HG02759 (cell line): ENCODE measurements at regions not wholly inside any gene's neighbourhood (a gene's known extent, or its start where the extent isn't known, plus 50 kb on each side); places are given as distances from the start of the nearest gene placed in this dataset.

Experiments used
- ATAC-seq: cut with Tn5 transposase; IDR thresholded peaks from one replicate; pipeline ENCODE4 v1.9.1; 2021; ENCODE audit warnings: mild to moderate bottlenecking, moderate library complexity; ENCODE audit not compliant: unreplicated experiment

DNA sequence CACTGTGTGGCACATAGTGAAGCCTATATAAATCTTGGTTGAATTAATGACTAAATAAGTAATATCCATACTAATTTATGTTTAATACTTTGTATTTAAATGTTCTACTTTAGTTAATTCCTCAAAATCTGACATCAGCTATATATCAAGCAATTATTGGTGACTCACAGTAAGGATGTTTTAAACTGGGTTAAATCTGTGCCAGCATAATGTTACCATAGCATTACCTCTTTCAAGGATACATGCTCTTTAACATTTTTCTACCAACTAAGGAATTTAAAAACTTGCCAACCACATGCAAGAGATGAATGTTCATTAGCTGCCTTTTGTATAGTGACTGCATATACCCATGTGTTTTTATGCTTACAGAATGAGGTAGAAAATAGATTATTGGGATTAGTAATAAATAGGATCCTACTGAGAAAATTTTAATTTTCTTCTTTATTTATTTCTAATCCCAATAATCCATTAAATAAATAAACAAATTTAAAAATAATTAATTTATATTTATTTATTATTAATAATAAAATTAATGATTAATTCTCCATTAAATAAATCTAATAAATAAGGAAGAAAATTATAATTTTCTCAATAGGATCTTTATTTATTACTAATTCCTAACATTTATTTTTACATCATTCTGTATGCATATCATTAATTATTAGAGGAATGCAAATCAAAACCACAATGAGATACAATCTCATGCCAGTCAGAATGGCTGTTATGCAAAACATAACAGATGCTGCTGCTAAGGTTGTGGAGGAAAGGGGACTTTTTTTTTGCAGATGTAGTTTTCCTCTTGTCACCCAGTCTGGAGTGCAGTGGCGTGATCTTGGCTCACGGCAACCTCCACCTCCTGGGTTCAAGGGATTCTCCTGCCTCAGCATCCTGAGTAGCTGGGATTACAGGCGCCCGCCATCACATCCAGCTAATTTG, 410.7 kb upstream of the DSEL start:
- ATAC-seq = no peak

DNA sequence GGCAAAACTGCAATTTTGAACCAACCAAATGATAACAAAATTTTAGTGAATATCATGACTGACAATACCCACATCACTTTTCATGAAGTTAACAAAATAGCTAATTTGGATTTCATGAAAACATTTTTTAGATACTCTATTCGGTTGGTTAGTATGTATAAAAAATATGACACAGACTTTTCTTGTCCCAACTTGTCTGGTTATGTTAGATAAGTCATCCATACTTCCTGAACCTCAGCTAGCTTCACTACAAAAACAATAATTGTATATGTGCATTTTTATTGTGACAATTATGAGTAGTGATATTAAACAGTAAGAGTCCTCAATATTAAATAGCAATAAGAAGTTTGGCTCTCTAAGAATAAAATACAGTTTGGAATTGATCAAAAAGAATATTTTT, 408.1 kb upstream of the DSEL start:
- ATAC-seq = no peak

- no peak for ATAC-seq
Observed at GRCh38 chr18:67919316-67919715, 402.8 kb upstream of the DSEL start.

GRCh38 chr18:67916097-67916496, 399.6 kb upstream of the DSEL start:
- no peak for ATAC-seq

DNA sequence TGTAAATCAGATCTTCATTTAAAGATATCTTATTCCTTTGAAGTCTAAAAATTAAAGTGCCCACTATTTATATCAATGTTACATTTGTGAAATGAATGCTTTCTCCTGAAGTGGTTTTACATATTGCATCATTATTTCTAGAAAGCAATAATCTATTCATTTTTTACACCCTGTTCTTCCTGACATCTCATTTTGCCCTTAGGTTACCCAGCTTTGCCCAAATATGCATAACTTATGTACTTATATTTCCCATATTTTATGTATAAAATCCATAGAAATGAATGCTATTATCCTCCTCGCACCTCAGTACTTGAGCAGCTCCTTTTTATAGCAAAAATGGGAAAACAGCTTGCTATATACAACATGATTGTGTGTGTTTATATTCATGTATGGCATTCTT, 396.5 kb upstream of the DSEL start:
- ATAC-seq = no peak

GRCh38 chr18:67901573-67901972, 385.1 kb upstream of the DSEL start:
- no peak for ATAC-seq

DNA sequence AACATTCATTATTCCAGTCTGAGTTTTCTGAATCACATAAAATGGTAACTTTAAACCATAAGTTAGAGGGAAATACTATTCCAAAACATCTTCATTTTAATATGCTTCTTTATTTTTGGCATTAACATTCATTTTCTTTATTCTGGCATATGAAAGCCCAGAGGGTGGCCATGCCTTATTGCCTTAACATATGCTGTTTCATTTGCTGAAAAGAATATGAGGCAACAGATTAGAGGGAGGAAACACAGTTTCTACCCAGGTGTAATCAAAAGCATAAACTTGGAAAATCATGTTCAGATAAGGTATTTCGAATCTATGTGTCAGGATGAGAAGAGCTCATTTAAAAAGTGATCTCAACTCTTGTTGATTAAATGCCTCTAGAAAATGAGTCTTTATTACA, 379.9 kb upstream of the DSEL start:
- ATAC-seq = no peak

- ATAC-seq = no peak
Observed at GRCh38 chr18:67893916-67894315, 377.4 kb upstream of the DSEL start.

- no peak for ATAC-seq
Observed at GRCh38 chr18:67876871-67877270, 360.4 kb upstream of the DSEL start.

DNA sequence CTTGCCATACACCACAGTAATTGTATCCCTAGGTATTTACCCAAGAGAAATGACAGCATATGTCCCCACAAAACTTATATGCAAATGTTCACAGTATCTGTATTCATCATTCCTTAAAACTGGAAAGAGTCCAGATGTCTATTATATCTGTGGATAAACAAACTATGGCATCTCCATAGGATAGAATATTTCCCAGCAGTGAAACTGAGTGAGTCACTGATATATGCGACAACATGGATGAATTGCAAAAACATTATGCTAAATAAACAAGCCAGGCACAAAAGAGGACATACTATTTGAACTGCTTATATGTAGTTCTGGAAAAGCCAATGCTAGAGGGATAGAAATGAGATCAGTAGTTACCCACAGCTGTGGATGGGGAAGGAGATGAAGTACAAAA, 359.4 kb upstream of the DSEL start:
- no peak for ATAC-seq

GRCh38 chr18:67875060-67875459, 358.5 kb upstream of the DSEL start:
- no peak for ATAC-seq

DNA sequence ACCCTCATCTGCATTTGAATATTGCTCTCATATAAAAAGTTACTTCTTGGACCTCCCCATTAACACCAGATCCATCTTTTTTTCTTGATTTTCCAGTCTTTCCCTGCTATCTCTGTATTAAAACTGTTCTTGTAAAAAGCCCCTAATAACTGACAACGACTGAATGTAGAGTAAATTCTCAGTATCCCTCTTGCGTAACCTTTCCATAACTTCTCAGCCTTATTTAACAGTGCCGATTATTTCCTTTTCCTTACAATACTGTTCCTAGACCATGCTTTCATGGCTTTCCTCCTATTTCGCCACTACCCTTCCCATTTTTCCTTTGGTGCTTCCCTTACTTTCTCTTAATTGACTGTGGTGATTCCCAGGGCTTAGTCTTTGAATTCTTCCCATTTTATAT, 348.9 kb upstream of the DSEL start:
- no peak for ATAC-seq

GRCh38 chr18:67864677-67865340, 348.3 kb upstream of the DSEL start:
- no peak for ATAC-seq

DNA sequence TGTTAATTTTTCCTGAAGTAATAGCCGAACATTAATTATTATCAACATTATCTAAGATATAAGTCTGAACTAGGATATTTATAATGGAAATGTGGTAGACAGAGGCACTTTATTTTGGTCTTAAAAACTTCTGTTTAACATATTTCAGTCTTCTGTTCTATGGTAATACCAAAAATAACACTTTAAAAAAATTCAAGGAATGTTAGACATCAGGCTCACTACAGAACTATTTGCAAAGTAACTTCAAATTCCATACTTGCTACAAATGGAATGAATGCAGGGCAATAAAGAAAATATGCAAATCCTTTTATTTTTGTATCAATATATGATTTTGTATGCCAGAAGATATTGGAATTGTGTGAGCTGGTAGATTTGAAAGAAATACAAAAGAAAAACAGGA, 345.5 kb upstream of the DSEL start:
- ATAC-seq = no peak

GRCh38 chr18:67854340-67854739, 337.8 kb upstream of the DSEL start:
- ATAC-seq = no peak

GRCh38 chr18:67846422-67847098, 330.0 kb upstream of the DSEL start:
- ATAC-seq = no peak

GRCh38 chr18:67845035-67845434, 328.5 kb upstream of the DSEL start:
- ATAC-seq = no peak

- no peak for ATAC-seq
Observed at GRCh38 chr18:67840379-67840778, 323.9 kb upstream of the DSEL start.

- no peak for ATAC-seq
Observed at GRCh38 chr18:67818432-67818831, 301.9 kb upstream of the DSEL start.

GRCh38 chr18:67815280-67815679, 298.8 kb upstream of the DSEL start:
- no peak for ATAC-seq

GRCh38 chr18:67813380-67814028, 297.0 kb upstream of the DSEL start:
- ATAC-seq = no peak
